IMR-90 (cell line): ENCODE measurements at regions not wholly inside any gene's neighbourhood (a gene's known extent, or its start where the extent isn't known, plus 50 kb on each side); places are given as distances from the start of the nearest gene placed in this dataset.

Source experiments
- CEBPB ChIP-seq: IDR thresholded peaks from 2 replicates; pipeline ENCODE4 v1.6.1; 2012; ENCODE audit warnings: low read depth, low read length, improper control_type of control experiment
- CTCF ChIP-seq: conservative IDR thresholded peaks from 2 replicates; pipeline ENCODE4 v1.5.1; 2012; ENCODE audit warnings: mild to moderate bottlenecking, low read depth, low read length, improper control_type of control experiment
- POLR2A ChIP-seq: IDR thresholded peaks from 2 replicates; pipeline ENCODE4 v1.6.1; 2012; ENCODE audit warnings: mild to moderate bottlenecking, low read depth, low read length
- RFX5 ChIP-seq: IDR thresholded peaks from 2 replicates; pipeline ENCODE4 v1.8.0; 2012; ENCODE audit warnings: low read depth, mild to moderate bottlenecking, low read length, moderate library complexity
- SMC3 ChIP-seq: fragments of 150-350 bp; IDR thresholded peaks from 2 replicates; pipeline ENCODE4 v1.6.1; 2016; ENCODE audit warnings: low read depth, mild to moderate bottlenecking, antibody characterized with exemption, low read length, moderate library complexity

DNA sequence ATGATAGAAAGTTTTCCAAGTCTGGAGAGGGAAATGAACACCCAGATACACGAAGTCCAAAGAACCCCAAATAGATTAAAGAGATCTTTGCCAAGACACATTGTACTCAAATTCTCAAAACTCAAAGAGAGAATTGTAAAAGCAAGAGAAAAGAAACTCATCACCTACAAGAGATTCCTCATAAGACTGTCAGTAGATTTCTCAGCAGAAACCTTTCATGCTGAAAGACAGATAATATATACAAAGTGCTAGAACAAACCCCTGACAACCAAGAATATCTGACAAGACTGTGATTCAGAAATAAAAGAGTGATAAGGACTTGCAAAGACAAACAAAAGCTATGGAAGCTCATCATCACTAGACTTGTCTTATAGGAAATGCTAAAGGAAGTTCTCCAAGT is 326.7 kb upstream of the ZNF608 start:
- TF ChIP-seq CTCF, result no peak
- TF ChIP-seq CEBPB, result no peak
- no peak for TF ChIP-seq POLR2A
- TF ChIP-seq SMC3, result no peak
- TF ChIP-seq RFX5, result no peak
